AG10803 (cell line): ENCODE measurements at regions not wholly inside any gene's neighbourhood (a gene's known extent, or its start where the extent isn't known, plus 50 kb on each side); places are given as distances from the start of the nearest gene placed in this dataset.

Source experiments
- DNase-seq: peaks from one replicate; pipeline ENCODE4 v3.0.0; 2010; ENCODE audit warnings: low read depth
- H3K4me3 ChIP-seq: 2 replicates; pipeline ENCODE4 v1.5.1; 2011; ENCODE audit warnings: mild to moderate bottlenecking, low read length, control low read depth
- TF ChIP-seq, protein P1 (sequence below): conservative IDR thresholded peaks from 2 replicates; pipeline ENCODE4 v1.5.1; 2011; ENCODE audit warnings: mild to moderate bottlenecking, low read length, control low read depth, inconsistent platforms

DNA sequence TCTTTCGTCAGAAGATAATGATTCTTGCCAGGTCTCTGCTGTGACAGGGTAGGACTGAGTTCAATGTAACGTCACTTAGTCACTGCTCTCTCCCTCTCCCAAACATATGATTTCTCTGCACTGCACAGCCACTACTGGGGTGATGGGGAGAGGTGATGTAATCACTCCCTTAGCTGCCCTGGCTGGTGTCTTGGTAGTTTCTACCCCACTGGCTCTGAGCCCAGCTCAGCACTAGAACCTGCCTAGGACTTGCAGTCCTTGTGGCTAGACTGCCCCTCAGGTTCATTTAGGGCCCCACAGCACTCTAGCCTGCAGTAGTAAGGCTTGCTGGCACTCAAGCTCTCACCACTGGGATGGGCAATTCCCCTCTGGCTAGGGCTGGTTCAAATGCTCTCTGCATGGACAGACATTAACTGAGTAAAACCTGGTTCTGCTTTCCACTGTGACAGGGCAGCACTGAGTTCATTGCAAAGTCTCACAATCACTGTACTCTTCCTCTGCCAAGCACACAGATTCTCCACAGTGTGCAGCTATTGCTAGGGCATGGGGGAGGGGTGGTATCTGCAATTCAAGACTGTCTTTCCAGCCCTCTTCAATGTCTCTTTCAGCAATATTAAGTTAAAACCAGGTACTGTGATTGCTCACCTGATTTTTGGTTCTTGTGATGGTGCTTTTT, 571.4 kb upstream of the FAT3 start:
- no peak for DNase-seq
- no peak overlapping the region for H3K4me3 ChIP-seq
- TF ChIP-seq, protein P1, sequence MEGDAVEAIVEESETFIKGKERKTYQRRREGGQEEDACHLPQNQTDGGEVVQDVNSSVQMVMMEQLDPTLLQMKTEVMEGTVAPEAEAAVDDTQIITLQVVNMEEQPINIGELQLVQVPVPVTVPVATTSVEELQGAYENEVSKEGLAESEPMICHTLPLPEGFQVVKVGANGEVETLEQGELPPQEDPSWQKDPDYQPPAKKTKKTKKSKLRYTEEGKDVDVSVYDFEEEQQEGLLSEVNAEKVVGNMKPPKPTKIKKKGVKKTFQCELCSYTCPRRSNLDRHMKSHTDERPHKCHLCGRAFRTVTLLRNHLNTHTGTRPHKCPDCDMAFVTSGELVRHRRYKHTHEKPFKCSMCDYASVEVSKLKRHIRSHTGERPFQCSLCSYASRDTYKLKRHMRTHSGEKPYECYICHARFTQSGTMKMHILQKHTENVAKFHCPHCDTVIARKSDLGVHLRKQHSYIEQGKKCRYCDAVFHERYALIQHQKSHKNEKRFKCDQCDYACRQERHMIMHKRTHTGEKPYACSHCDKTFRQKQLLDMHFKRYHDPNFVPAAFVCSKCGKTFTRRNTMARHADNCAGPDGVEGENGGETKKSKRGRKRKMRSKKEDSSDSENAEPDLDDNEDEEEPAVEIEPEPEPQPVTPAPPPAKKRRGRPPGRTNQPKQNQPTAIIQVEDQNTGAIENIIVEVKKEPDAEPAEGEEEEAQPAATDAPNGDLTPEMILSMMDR, result no peak

DNA sequence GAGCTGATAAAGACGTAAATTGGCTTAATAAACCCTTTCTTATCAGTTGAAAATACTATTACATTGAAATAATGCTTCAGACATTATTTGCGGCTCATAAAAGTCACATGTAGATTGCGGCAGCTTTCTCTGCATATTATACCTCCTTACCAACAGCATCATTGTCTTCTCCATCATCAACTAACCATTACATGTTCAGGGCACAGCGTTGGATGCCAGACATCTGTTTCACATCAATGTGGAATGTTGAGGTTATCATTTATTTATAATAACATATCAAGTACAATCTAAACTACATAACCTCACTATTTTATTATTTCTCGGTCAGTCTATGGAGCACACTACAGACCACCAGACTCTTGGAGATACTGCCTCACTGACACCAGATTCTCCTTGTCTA, 573.8 kb upstream of the FAT3 start:
- DNase-seq, result no peak
- TF ChIP-seq, protein P1, result no peak
- no peak overlapping the region for H3K4me3 ChIP-seq

DNA sequence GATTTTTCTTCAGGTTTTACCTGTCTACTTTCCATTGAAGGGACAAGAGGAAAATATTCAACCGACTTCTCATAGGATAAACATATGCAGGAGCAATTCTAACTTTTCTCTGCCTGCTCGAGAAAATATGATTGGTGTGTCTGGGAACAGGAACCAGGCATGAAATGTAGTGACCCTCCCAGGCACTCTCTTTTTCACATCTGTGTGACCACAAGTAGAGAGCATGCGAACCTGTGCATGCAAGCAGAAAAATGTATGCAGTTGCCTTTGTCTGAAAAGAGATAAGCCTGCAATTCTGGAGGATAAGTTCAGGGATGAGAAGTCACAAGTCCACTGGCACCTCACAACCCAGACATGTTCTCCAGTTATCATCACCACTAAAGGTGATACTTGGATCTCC, 583.5 kb upstream of the FAT3 start:
- TF ChIP-seq, protein P1, result no peak
- no peak for DNase-seq
- H3K4me3 ChIP-seq, result no peak overlapping the region

DNA sequence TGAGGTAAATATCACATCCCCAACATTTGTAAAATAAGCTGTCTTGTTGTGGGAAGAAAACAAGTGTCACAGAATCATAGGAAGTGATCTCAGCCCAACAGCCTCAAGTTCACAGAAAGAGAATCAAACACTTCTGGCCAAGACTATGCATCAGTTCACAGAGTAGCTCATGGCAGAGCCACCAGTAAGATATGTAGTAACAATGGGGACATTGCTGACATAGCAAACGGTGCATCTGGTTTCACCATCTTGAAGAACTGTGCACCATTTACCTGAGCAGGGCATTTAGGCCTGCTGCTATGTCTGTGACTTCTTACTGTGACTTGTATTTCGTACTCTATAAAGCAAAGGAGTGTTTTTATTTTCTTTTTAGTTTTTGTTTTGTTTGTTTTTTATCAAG, 585.3 kb upstream of the FAT3 start:
- DNase-seq, result no peak
- TF ChIP-seq, protein P1, result no peak
- H3K4me3 ChIP-seq, result no peak overlapping the region

DNA sequence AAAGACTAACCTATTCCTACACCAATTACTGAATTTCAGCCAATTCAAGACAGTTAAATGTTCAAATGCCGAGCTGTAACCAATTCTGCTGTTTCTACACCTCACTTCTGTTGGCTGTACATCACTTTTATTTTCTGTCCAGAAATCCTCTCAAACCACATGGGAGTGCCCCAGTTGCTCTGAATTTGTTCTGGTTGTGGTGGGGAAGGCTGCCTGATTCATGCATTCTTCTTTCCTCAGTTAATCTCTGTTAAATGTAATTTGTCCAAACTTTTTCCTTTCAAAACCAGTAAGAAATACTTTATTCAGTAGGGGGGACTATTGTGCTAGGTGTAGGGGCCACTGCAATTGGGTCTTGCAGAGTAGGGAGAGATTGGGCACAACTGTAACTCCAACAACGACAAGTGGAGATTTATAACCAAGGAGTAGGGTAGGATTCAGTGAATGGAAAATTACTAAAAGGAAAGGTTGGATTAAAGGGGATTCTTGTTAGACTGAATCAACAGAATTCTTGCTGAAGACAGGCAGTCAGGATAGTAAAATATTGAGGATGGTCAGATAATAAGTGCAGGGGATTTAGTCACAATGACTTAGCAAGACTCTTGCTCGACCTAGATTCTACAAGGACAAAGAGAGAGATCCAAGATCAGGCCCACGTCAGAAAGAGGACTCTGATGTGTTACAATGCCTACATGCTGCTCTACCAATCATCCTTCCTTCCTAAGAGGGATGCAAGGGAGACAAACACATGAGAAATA, 593.5 kb upstream of the FAT3 start:
- TF ChIP-seq, protein P1, result no peak
- DNase-seq, result no peak

DNA sequence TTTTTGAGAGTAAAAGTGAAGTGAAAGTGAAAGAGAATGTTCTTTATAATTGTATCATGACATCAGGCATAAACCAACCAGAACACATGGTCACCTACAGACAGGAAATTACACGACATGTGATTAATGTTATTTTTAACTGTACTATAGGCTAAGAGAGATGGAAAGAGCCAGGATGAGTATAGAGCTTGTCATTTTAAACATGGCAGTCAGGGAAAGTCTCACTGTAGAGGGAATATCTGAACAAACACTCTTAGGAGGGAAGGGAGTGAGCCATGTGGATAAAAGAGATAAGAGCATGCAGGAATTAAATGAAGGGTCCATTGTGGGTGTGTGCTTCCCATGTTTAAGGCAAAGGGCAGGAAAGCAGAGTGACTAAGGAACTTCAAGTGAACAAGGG, 599.1 kb upstream of the FAT3 start:
- H3K4me3 ChIP-seq, result no peak overlapping the region
- TF ChIP-seq, protein P1, result no peak
- DNase-seq, result no peak

More for the DNA sequence above, 593.5 kb upstream of the FAT3 start:
- no peak overlapping the region for H3K4me3 ChIP-seq

DNA sequence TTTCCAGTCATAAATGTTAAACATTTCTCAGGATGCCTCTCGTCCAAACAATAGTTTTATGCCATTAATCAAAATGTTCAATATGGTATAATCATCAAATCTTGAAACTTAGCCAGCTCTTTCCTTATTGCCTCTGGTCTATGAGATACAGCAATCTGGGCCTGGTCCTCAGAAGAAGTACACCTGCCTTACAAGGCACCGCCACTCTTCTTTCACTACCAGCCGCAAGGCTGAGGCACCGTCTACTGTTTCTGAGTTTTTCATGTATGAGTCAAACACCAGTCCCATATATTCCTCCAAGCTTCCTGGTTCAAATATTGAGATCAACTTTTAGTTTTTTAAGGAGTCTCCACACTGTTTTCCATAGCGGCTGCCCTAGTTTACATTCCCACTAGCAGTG, 600.6 kb upstream of the FAT3 start:
- no peak overlapping the region for H3K4me3 ChIP-seq
- DNase-seq, result no peak
- TF ChIP-seq, protein P1, result no peak
